ENCODE measurements at regions not wholly inside any gene's neighbourhood (a gene's known extent, or its start where the extent isn't known, plus 50 kb on each side); places are given as distances from the start of the nearest gene placed in this dataset.

- Mint-ChIP-seq H3K4me1 (peaks cover 19% of the 10 kb centered on the region), H3K27ac (ENCODE audit: unreplicated experiment) (no peak overlapping the region), H3K36me3 (ENCODE audit: low read depth) (no peaks in the 10 kb centered on the region), H3K27me3 (ENCODE audit: low read depth) (no peaks in the 10 kb centered on the region), H3K4me3 (no peak overlapping the region), H3K9me3 (peaks cover 3% of the 10 kb centered on the region)
- TF ChIP-seq, protein P1, sequence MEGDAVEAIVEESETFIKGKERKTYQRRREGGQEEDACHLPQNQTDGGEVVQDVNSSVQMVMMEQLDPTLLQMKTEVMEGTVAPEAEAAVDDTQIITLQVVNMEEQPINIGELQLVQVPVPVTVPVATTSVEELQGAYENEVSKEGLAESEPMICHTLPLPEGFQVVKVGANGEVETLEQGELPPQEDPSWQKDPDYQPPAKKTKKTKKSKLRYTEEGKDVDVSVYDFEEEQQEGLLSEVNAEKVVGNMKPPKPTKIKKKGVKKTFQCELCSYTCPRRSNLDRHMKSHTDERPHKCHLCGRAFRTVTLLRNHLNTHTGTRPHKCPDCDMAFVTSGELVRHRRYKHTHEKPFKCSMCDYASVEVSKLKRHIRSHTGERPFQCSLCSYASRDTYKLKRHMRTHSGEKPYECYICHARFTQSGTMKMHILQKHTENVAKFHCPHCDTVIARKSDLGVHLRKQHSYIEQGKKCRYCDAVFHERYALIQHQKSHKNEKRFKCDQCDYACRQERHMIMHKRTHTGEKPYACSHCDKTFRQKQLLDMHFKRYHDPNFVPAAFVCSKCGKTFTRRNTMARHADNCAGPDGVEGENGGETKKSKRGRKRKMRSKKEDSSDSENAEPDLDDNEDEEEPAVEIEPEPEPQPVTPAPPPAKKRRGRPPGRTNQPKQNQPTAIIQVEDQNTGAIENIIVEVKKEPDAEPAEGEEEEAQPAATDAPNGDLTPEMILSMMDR (conservative IDR thresholded peaks at IDR 0.05): no peak
- DNase-seq (ENCODE audit: low read depth, low spot score): no peak
These were observed 152.9 kb upstream of the RGMA start for GRCh38 chr15:93241696-93242585.

DNA sequence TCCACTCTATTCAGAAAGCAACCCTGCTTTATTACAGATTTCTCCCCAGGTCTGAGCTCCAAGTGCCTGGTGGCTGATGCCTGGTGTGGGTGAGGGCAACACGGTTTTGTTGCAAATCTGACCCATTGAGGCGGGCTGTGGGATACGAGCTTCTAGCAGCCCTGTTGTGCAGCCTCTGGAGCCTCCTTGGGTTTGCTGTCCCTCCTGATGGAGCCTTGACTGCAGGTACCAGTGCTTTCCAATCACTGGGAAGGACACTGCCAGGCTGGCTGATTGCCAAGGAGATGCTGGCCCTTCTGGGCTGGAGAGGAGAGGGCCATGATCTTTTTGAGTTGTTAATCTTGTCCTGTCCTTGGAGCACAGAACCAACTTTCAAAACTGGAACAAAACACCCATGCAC lies 151.0 kb upstream of the RGMA start:
- Mint-ChIP-seq H3K27me3 (ENCODE audit: low read depth) (no peaks in the 10 kb centered on the region), H3K9me3 (peaks cover 3% of the 10 kb centered on the region), H3K4me1 (peaks cover 21% of the 10 kb centered on the region), H3K27ac (ENCODE audit: unreplicated experiment) (no peak overlapping the region), H3K4me3 (no peak overlapping the region), H3K36me3 (ENCODE audit: low read depth) (no peaks in the 10 kb centered on the region)
- TF ChIP-seq, protein P1 (conservative IDR thresholded peaks at IDR 0.05): no peak
- no peak for DNase-seq (ENCODE audit: low read depth, low spot score)

- DNase-seq (ENCODE audit: low read depth, low spot score): no peak
- TF ChIP-seq, protein P1 (conservative IDR thresholded peaks at IDR 0.05): no peak
- H3K4me3 Mint-ChIP-seq: no peak overlapping the region
- H3K36me3 Mint-ChIP-seq (ENCODE audit: low read depth): no peaks in the 10 kb centered on the region
- H3K27ac Mint-ChIP-seq (ENCODE audit: unreplicated experiment): no peak overlapping the region
- H3K9me3 Mint-ChIP-seq: peaks cover 3% of the 10 kb centered on the region
- peaks cover 25% of the 10 kb centered on the region for H3K4me1 Mint-ChIP-seq
- no peaks in the 10 kb centered on the region for H3K27me3 Mint-ChIP-seq (ENCODE audit: low read depth)
These were observed 150.6 kb upstream of the RGMA start for GRCh38 chr15:93239591-93239990.

GRCh38 chr15:93238641-93239040 lies 149.6 kb upstream of the RGMA start:
- TF ChIP-seq, protein P1 (conservative IDR thresholded peaks at IDR 0.05): no peak
- Mint-ChIP-seq H3K36me3 (ENCODE audit: low read depth) (no peaks in the 10 kb centered on the region), H3K27ac (ENCODE audit: unreplicated experiment) (no peak overlapping the region), H3K4me3 (no peak overlapping the region), H3K27me3 (ENCODE audit: low read depth) (no peaks in the 10 kb centered on the region), H3K9me3 (peaks cover 3% of the 10 kb centered on the region), H3K4me1 (peaks cover 25% of the 10 kb centered on the region)
- no peak for DNase-seq (ENCODE audit: low read depth, low spot score)

DNA sequence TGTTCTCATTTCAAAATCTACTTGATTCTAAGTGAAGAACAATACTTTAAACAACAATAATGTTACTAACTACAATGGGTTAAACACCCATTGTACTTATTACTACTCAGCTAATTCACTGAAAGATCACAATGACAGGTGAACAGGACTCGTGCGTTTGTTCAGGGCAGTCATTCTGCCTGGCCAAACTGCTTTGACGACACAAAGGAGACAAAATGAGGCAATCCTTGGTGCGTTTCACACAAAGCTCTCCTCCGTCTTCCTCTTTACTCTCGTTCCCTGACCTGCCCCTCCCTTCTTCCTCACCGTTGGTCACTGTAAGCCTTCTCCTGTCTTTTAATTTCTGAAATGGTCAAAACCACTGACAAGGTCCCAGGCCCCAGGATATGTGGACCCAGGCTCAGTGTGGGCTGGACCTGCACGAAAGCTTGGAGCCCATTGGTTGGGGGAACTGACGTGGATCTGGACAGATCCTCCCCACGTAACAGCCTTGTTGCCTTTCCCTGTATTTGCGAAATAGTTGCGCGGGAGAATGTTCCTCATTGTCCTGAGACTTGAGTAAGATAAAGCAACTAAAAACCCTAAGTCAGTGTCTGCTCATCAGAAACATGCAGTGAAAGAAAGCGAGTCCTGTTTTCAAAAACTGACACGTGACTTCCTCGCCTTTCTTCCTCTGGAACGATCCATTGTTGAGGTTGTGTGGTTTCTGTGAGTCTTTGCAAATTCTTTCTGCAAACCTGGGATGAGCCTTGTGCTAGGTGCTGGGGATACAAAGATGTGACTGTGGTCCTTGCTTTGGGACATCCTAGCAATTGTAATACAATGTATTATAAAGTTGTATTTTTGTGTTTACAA lies 147.1 kb upstream of the RGMA start:
- peaks cover 28% of the 10 kb centered on the region for H3K4me1 Mint-ChIP-seq
- no peak for DNase-seq (ENCODE audit: low read depth, low spot score)
- H3K9me3 Mint-ChIP-seq: peaks cover 3% of the 10 kb centered on the region
- H3K4me3 Mint-ChIP-seq: peak overlapping the region; percentile 52
- TF ChIP-seq, protein P1 (conservative IDR thresholded peaks at IDR 0.05): no peak
- no peaks in the 10 kb centered on the region for H3K36me3 Mint-ChIP-seq (ENCODE audit: low read depth)
- H3K27ac Mint-ChIP-seq (ENCODE audit: unreplicated experiment): peak overlapping the region; percentile 99
- no peaks in the 10 kb centered on the region for H3K27me3 Mint-ChIP-seq (ENCODE audit: low read depth)

All from neural crest cell (in vitro differentiated cells).